ENCODE measurements at regions not wholly inside any gene's neighbourhood (a gene's known extent, or its start where the extent isn't known, plus 50 kb on each side); places are given as distances from the start of the nearest gene placed in this dataset.

GRCh38 chr13:110097013-110097412 lies 209.9 kb downstream of the COL4A1 start:
- DNase-seq (ENCODE audit: low read depth): no peak

- no peak for DNase-seq (ENCODE audit: low read depth)
These were observed 214.1 kb downstream of the COL4A1 start for GRCh38 chr13:110092831-110093247.

- DNase-seq (ENCODE audit: low read depth): peak; percentile 40
These were observed 217.1 kb downstream of the COL4A1 start for GRCh38 chr13:110089815-110090214.

GRCh38 chr13:110089100-110089499 lies 217.9 kb downstream of the COL4A1 start:
- DNase-seq (ENCODE audit: low read depth): no peak

GRCh38 chr13:110073982-110074381 lies 233.0 kb downstream of the COL4A1 start:
- peak; percentile 24 for DNase-seq (ENCODE audit: low read depth)

- peak; percentile 84 for DNase-seq (ENCODE audit: low read depth)
These were observed 236.3 kb downstream of the COL4A1 start for GRCh38 chr13:110070511-110071120.

GRCh38 chr13:110070046-110070445 lies 236.9 kb downstream of the COL4A1 start:
- no peak for DNase-seq (ENCODE audit: low read depth)

- DNase-seq (ENCODE audit: low read depth): no peak
These were observed 238.8 kb downstream of the COL4A1 start for GRCh38 chr13:110068176-110068473.

- no peak for DNase-seq (ENCODE audit: low read depth)
These were observed 239.4 kb downstream of the COL4A1 start for GRCh38 chr13:110067355-110068175.

- no peak for DNase-seq (ENCODE audit: low read depth)
These were observed 241.2 kb downstream of the COL4A1 start for GRCh38 chr13:110065780-110066179.

- no peak for DNase-seq (ENCODE audit: low read depth)
These were observed 243.2 kb downstream of the COL4A1 start for GRCh38 chr13:110063490-110064421.

- DNase-seq (ENCODE audit: low read depth): no peak
These were observed 244.0 kb downstream of the COL4A1 start for GRCh38 chr13:110062777-110063442.

GRCh38 chr13:110062077-110062776 lies 244.7 kb downstream of the COL4A1 start:
- DNase-seq (ENCODE audit: low read depth): peak; percentile 36

GRCh38 chr13:110061270-110061669 lies 245.7 kb downstream of the COL4A1 start:
- DNase-seq (ENCODE audit: low read depth): no peak

GRCh38 chr13:110057052-110057451 lies 249.9 kb downstream of the COL4A1 start:
- no peak for DNase-seq (ENCODE audit: low read depth)

GRCh38 chr13:110056640-110057039 lies 250.3 kb downstream of the COL4A1 start:
- no peak for DNase-seq (ENCODE audit: low read depth)

- DNase-seq (ENCODE audit: low read depth): peak; percentile 29
These were observed 251.9 kb downstream of the COL4A1 start for GRCh38 chr13:110055089-110055488.

GRCh38 chr13:110054041-110054440 lies 252.9 kb downstream of the COL4A1 start:
- no peak for DNase-seq (ENCODE audit: low read depth)

- no peak for DNase-seq (ENCODE audit: low read depth)
These were observed 259.5 kb downstream of the COL4A1 start for GRCh38 chr13:110047496-110047895.

GRCh38 chr13:110046811-110047210 lies 260.1 kb downstream of the COL4A1 start:
- no peak for DNase-seq (ENCODE audit: low read depth)

GRCh38 chr13:110045919-110046318 lies 259.5 kb upstream of the IRS2 start:
- DNase-seq (ENCODE audit: low read depth): no peak
